Fibroblast of villous mesenchyme (primary cell): ENCODE measurements at regions not wholly inside any gene's neighbourhood (a gene's known extent, or its start where the extent isn't known, plus 50 kb on each side); places are given as distances from the start of the nearest gene placed in this dataset.
"Not testable (repeated sequence)": the region's sequence is repeated elsewhere in the genome, so short reads cannot be mapped to it uniquely, and the experiment has no call there.

ENCODE experiments used
- DNase-seq: peaks from one replicate; pipeline ENCODE4 v3.0.0-alpha.2; 2010; ENCODE audit warnings: low read depth
- H3K4me3 ChIP-seq: 2 replicates; pipeline ENCODE4 v1.5.1; 2011; ENCODE audit warnings: low read depth, mild to moderate bottlenecking, low read length
- CTCF ChIP-seq: IDR thresholded peaks from 2 replicates; pipeline ENCODE4 v1.5.1; 2012; ENCODE audit warnings: low read depth, mild to moderate bottlenecking, low read length; ENCODE audit not compliant: insufficient read depth

GRCh38 chr11:81548123-81548522 is 1185.5 kb downstream of the FAM181B start:
- no peak for TF ChIP-seq CTCF
- no peak overlapping the region for H3K4me3 ChIP-seq
- DNase-seq: no peak

GRCh38 chr11:81539806-81540205 is 1193.9 kb downstream of the FAM181B start:
- not testable (repeated sequence) for DNase-seq, H3K4me3 ChIP-seq

GRCh38 chr11:81515566-81515965 is 1218.1 kb downstream of the FAM181B start:
- TF ChIP-seq CTCF: no peak
- DNase-seq: no peak
- no peak overlapping the region for H3K4me3 ChIP-seq

GRCh38 chr11:81497202-81497804 is 1236.4 kb downstream of the FAM181B start:
- peak; percentile 11 for DNase-seq
- TF ChIP-seq CTCF: peak; percentile 41
- H3K4me3 ChIP-seq: no peak overlapping the region

- DNase-seq: no peak
- TF ChIP-seq CTCF: no peak
- H3K4me3 ChIP-seq: no peak overlapping the region
These were observed 1237.1 kb downstream of the FAM181B start for GRCh38 chr11:81496601-81497000.

GRCh38 chr11:81495699-81496292 is 1237.9 kb downstream of the FAM181B start:
- no peak for TF ChIP-seq CTCF
- H3K4me3 ChIP-seq: no peak overlapping the region
- DNase-seq: no peak

GRCh38 chr11:81494431-81494830 is 1239.2 kb downstream of the FAM181B start:
- no peak for TF ChIP-seq CTCF
- no peak overlapping the region for H3K4me3 ChIP-seq
- no peak for DNase-seq
